CD8-positive, alpha-beta memory T cell (primary cell): ENCODE measurements at regions not wholly inside any gene's neighbourhood (a gene's known extent, or its start where the extent isn't known, plus 50 kb on each side); places are given as distances from the start of the nearest gene placed in this dataset.

Experiments
- CTCF ChIA-PET: fragments of 350-600 bp; sonication (Branson Sonifier 250); formaldehyde crosslinking; loops from one replicate; lab custom pipeline; 2021; ENCODE audit warnings: antibody characterized with exemption; lab: Charles Lee
- POLR2A ChIA-PET: fragments of 350-600 bp; sonication (Branson Sonifier 250); formaldehyde crosslinking; loops from one replicate; lab custom pipeline; 2021; ENCODE audit warnings: antibody characterized with exemption; lab: Charles Lee
- DNase-seq, 5 donors: peaks; one replicate each; pipeline versions ENCODE4 v3.0.0 to v3.0.0-alpha.2; 2020 to 2022; ENCODE audit warnings: mixed read lengths in 1 of 5
- H3K27ac ChIP-seq: one replicate; pipeline ENCODE4 v1.7.0; 2013; ENCODE audit warnings: low read depth, mild to moderate bottlenecking, low read length, moderate library complexity
- H3K27me3 ChIP-seq: 2 replicates; pipeline ENCODE4 v1.7.0; 2013; ENCODE audit warnings: low read length, mild to moderate bottlenecking; ENCODE audit not compliant: insufficient read depth, poor library complexity, severe bottlenecking
- H3K36me3 ChIP-seq: 2 replicates; pipeline ENCODE4 v1.7.0; 2013; ENCODE audit warnings: mild to moderate bottlenecking, low read length, moderate library complexity; ENCODE audit not compliant: insufficient read depth
- H3K4me1 ChIP-seq: 2 replicates; pipeline ENCODE4 v1.7.0; 2013; ENCODE audit warnings: mild to moderate bottlenecking, low read length, moderate library complexity; ENCODE audit not compliant: insufficient read depth
- H3K4me3 ChIP-seq: 2 replicates; pipeline ENCODE4 v1.7.0; 2013; ENCODE audit warnings: mild to moderate bottlenecking, low read length
- H3K9me3 ChIP-seq: 2 replicates; pipeline ENCODE4 v1.7.0; 2013; ENCODE audit warnings: mild to moderate bottlenecking, low read length
- H3K27ac Mint-ChIP-seq, 8 donors: one replicate each; pipeline ENCODE4 v1.8.0; 2020 to 2021; ENCODE audit warnings: mixed read lengths in 8 of 8, mild to moderate bottlenecking in 6 of 8, inconsistent platforms in 3 of 8, moderate library complexity in 3 of 8
- H3K27me3 Mint-ChIP-seq, 2 donors: one replicate each; pipeline ENCODE4 v1.8.0; 2020 to 2021; ENCODE audit warnings: mixed read lengths in 2 of 2, mild to moderate bottlenecking in 1 of 2, moderate library complexity in 1 of 2
- H3K36me3 Mint-ChIP-seq, 3 donors: one replicate each; pipeline ENCODE4 v1.8.0; 2020 to 2021; ENCODE audit warnings: mixed read lengths in 3 of 3, inconsistent platforms in 1 of 3, mild to moderate bottlenecking in 1 of 3
- H3K4me1 Mint-ChIP-seq, 3 donors: one replicate each; pipeline ENCODE4 v1.8.0; 2020 to 2021; ENCODE audit warnings: mixed read lengths in 3 of 3, inconsistent platforms in 1 of 3, mild to moderate bottlenecking in 1 of 3
- H3K4me3 Mint-ChIP-seq, 7 donors: one replicate each; pipeline ENCODE4 v1.8.0; 2020 to 2021; ENCODE audit warnings: mixed read lengths in 7 of 7, mild to moderate bottlenecking in 6 of 7, moderate library complexity in 4 of 7, inconsistent platforms in 2 of 7
- H3K9me3 Mint-ChIP-seq, 5 donors: one replicate each; pipeline ENCODE4 v1.8.0; 2020 to 2022; ENCODE audit warnings: mixed read lengths in 5 of 5, mild to moderate bottlenecking in 3 of 5, moderate library complexity in 2 of 5, inconsistent platforms in 1 of 5

DNA sequence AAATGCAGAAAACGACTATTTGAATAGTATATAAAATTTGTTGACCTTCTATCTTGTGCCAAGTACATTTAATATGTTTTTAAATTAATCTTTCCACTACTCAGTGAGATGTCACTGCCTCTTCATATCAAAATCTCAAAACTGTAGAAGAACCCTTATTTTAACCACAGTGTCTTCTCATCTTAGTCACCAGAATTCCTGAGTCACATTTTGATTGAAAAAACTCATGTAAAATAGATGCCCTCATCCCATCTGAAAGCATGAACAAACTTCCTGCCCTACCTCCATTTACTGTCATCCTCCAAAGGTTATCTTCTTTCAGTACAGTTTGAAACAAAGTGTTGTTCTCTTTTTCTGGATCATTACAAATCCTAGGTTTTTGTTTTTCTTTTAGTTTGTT is 1215.4 kb downstream of the PCDH9 start:
- no peaks in the 10 kb centered on the region for H3K9me3 ChIP-seq
- H3K27ac ChIP-seq = no peak overlapping the region
- no peak overlapping the region for H3K4me3 ChIP-seq
- Mint-ChIP-seq H3K27ac (no peak overlapping the region), H3K36me3 (no peaks in the 10 kb centered on the region), H3K27me3 (no peaks in the 10 kb centered on the region), H3K4me1 (no peaks in the 10 kb centered on the region), H3K4me3 (no peak overlapping the region), H3K9me3 (peaks cover 0 to 21% (median 4%) of the 10 kb centered on the region in 5 donors)
- ChIA-PET POLR2A (no interaction called here), CTCF (no interaction called here)
- no peak for DNase-seq
- no peaks in the 10 kb centered on the region for H3K27me3 ChIP-seq
- H3K36me3 ChIP-seq = no peaks in the 10 kb centered on the region
- H3K4me1 ChIP-seq = no peaks in the 10 kb centered on the region

DNA sequence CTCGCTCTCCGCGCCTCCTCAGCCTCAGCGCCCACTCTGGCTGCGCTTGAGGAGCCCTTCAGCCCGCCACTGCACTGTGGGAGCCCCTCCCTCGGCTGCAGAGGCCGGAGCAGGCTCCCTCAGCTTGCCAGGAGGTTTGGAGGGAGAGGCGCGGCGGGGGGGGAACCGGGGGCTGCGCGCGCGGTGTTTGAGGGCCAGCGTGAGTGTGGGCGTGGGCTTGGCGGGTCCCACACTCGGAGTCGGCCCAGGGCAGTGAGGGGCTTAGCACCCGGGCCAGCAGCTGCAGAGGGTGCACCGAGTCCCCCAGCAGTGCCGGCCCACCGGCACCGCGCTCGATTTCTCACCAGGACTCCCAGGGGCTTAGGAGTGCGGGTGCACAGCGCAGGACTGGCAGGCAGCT is 1220.9 kb downstream of the PCDH9 start:
- no peaks in the 10 kb centered on the region for H3K36me3 Mint-ChIP-seq
- no peaks in the 10 kb centered on the region for H3K27me3 Mint-ChIP-seq
- DNase-seq = no peak
- no peaks in the 10 kb centered on the region for H3K36me3 ChIP-seq
- no peak overlapping the region for H3K27ac ChIP-seq
- H3K27me3 ChIP-seq = no peaks in the 10 kb centered on the region
- POLR2A ChIA-PET = no interaction called here
- peaks cover 2 to 31% (median 8%) of the 10 kb centered on the region in 5 donors for H3K9me3 Mint-ChIP-seq
- H3K4me3 Mint-ChIP-seq = no peak overlapping the region
- no peaks in the 10 kb centered on the region for H3K4me1 Mint-ChIP-seq
- CTCF ChIA-PET = no interaction called here
- H3K9me3 ChIP-seq = no peaks in the 10 kb centered on the region
- H3K27ac Mint-ChIP-seq = no peak overlapping the region
- H3K4me3 ChIP-seq = no peak overlapping the region
- no peaks in the 10 kb centered on the region for H3K4me1 ChIP-seq

DNA sequence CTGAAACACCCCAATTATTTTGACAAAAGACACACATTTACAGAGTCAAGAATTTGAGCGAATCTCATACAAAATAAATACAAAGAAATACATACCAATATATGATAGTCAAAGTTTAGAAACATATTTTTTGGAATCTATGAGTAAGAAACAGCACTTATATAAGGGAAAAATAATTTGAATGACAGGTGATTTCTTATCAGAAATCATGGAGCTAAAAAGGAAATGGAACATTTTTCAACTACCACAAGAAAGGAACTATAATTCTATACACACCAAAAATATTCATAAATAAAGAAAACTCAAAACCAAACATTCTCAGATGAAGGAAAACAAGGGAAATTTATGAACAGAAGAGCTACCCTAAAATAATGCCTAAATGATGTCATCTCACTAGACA is 1226.6 kb downstream of the PCDH9 start:
- H3K9me3 Mint-ChIP-seq = peaks cover 6 to 18% (median 9%) of the 10 kb centered on the region in 5 donors
- H3K4me3 Mint-ChIP-seq = no peak overlapping the region
- no peak overlapping the region for H3K27ac Mint-ChIP-seq
- POLR2A ChIA-PET = no interaction called here
- Histone ChIP-seq H3K4me3 (no peak overlapping the region), H3K4me1 (no peaks in the 10 kb centered on the region), H3K27ac (no peak overlapping the region), H3K9me3 (no peaks in the 10 kb centered on the region), H3K36me3 (no peaks in the 10 kb centered on the region), H3K27me3 (no peaks in the 10 kb centered on the region)
- no peaks in the 10 kb centered on the region for H3K36me3 Mint-ChIP-seq
- no peaks in the 10 kb centered on the region for H3K4me1 Mint-ChIP-seq
- CTCF ChIA-PET = no interaction called here
- DNase-seq = no peak
- H3K27me3 Mint-ChIP-seq = no peaks in the 10 kb centered on the region

DNA sequence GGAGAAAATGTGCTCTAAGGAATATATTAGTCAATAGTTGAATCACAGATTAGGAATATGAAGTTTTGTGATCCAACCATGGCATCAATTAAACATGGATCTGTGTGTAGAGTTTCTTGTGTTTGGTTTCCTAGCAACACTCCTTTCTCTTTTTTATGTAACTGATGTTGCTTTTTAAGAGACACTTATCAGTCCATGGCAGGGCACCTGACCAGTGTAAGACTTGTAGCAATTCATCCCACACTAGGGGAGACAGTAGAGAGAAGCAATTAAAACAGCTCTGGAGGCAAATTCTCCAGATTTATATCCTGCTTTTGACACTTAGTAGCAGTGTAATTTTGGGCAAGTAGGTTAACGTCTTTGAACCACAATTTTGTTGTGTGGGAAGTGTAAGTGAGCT is 1229.0 kb downstream of the PCDH9 start:
- Histone ChIP-seq H3K36me3 (no peaks in the 10 kb centered on the region), H3K9me3 (no peaks in the 10 kb centered on the region), H3K4me1 (no peaks in the 10 kb centered on the region), H3K27ac (no peak overlapping the region), H3K4me3 (no peak overlapping the region), H3K27me3 (no peaks in the 10 kb centered on the region)
- no peak for DNase-seq
- Mint-ChIP-seq H3K27ac (no peak overlapping the region), H3K4me3 (no peak overlapping the region), H3K9me3 (peaks cover 6 to 19% (median 8%) of the 10 kb centered on the region in 5 donors), H3K27me3 (no peaks in the 10 kb centered on the region), H3K4me1 (no peaks in the 10 kb centered on the region), H3K36me3 (no peaks in the 10 kb centered on the region)
- ChIA-PET POLR2A (no interaction called here), CTCF (no interaction called here)

DNA sequence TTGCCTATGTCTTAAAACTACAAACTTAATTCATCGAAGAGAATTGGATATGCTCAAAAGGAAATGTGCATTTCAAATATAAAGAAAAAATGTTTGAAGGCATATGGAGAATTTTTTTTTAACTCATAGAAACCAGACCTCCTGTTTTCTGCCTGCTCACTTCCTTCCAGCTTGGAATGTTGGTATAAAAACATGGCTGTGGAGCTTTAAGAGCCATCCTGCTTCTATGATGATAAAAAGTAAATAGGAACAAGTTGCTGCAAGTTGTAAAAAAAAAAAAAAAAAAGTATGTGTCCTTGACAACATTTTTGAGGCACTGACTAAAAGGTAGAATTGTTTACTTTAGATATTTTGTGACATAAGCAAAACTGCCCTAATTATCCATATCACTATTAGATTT is 1230.7 kb downstream of the PCDH9 start:
- Histone ChIP-seq H3K9me3 (no peaks in the 10 kb centered on the region), H3K36me3 (no peaks in the 10 kb centered on the region), H3K4me3 (no peak overlapping the region), H3K4me1 (no peaks in the 10 kb centered on the region), H3K27me3 (no peaks in the 10 kb centered on the region), H3K27ac (no peak overlapping the region)
- Mint-ChIP-seq H3K27me3 (no peaks in the 10 kb centered on the region), H3K27ac (no peak overlapping the region), H3K36me3 (no peaks in the 10 kb centered on the region), H3K9me3 (peaks cover 8 to 19% (median 10%) of the 10 kb centered on the region in 5 donors), H3K4me3 (no peak overlapping the region), H3K4me1 (no peaks in the 10 kb centered on the region)
- POLR2A ChIA-PET = no interaction called here
- no peak for DNase-seq
- CTCF ChIA-PET = no interaction called here

DNA sequence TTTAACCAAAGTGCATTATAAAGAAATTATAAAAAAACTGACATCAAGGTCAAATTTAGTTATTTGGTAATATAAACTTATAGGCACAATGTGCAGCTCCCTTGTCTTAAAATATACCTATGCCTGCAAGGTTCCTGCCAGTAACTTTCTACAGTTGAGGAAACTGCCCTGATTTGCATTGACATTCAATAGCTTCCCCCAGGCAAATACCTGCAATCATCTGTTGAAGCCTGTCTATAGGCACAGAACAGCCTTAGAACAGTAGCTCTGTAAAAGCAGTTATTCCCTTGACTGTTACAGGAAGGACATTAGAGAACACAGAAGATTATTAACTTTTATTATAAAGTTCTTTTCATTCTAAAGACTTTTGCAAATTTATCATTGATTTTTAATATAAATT is 1239.5 kb downstream of the PCDH9 start:
- H3K4me1 Mint-ChIP-seq = no peaks in the 10 kb centered on the region
- peaks cover 0 to 14% (median 5%) of the 10 kb centered on the region in 5 donors for H3K9me3 Mint-ChIP-seq
- no peaks in the 10 kb centered on the region for H3K27me3 Mint-ChIP-seq
- no peak overlapping the region for H3K27ac Mint-ChIP-seq
- H3K4me1 ChIP-seq = no peaks in the 10 kb centered on the region
- no peaks in the 10 kb centered on the region for H3K27me3 ChIP-seq
- no peak for DNase-seq
- ChIA-PET CTCF (no interaction called here), POLR2A (no interaction called here)
- H3K4me3 Mint-ChIP-seq = no peak overlapping the region
- no peaks in the 10 kb centered on the region for H3K36me3 ChIP-seq
- no peaks in the 10 kb centered on the region for H3K36me3 Mint-ChIP-seq
- no peak overlapping the region for H3K4me3 ChIP-seq
- H3K27ac ChIP-seq = no peak overlapping the region
- H3K9me3 ChIP-seq = no peaks in the 10 kb centered on the region

DNA sequence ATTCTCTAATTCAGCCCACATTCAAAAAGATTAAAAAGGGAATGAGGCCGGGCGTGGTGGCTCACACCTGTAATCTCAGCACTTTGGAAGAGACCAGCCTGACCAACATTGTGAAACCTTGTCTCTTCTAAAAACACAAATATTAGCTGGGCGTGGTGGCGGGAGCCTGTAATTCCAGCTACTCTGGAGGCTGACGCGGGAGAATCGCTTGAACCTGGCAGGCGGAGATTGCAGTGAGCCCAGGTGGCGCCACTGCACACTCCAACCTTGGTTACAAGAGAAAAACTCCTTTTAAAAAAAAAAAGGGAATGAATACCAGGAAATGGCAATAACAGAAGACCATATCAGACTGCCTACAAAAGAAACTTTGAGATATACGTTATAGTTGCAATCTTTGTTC is 1244.5 kb downstream of the PCDH9 start:
- Histone ChIP-seq H3K36me3 (no peaks in the 10 kb centered on the region), H3K9me3 (no peaks in the 10 kb centered on the region), H3K4me1 (no peaks in the 10 kb centered on the region), H3K27me3 (no peaks in the 10 kb centered on the region), H3K4me3 (no peak overlapping the region), H3K27ac (no peak overlapping the region)
- Mint-ChIP-seq H3K4me3 (no peak overlapping the region), H3K36me3 (no peaks in the 10 kb centered on the region), H3K4me1 (no peaks in the 10 kb centered on the region), H3K9me3 (peaks cover 0 to 14% (median 2%) of the 10 kb centered on the region in 5 donors), H3K27ac (no peak overlapping the region), H3K27me3 (no peaks in the 10 kb centered on the region)
- CTCF ChIA-PET = no interaction called here
- DNase-seq = no peak
- POLR2A ChIA-PET = no interaction called here

DNA sequence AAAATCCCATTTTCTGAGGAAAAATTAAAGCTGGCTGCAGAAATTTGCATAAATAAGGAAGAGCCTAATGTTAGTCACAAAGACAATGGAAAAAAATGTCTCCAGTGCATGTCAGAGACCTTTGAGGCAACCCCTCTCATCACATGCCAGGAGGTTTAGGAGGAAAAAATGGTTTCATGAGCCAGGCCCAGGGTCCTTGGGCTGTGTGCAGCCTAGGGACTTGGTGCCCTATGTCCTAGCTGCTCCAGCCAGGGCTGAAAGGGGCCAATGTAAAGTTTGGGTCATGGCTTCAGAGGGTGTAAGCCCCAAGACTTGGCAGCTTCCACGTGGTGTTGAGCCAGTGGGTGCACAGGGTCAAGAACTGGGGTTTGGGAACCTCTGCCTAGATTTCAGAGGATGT is 1252.6 kb downstream of the PCDH9 start:
- H3K4me3 Mint-ChIP-seq = no peak overlapping the region
- peaks cover 4 to 27% (median 8%) of the 10 kb centered on the region in 5 donors for H3K9me3 Mint-ChIP-seq
- no peaks in the 10 kb centered on the region for H3K27me3 Mint-ChIP-seq
- CTCF ChIA-PET = no interaction called here
- H3K4me3 ChIP-seq = no peak overlapping the region
- no peak overlapping the region for H3K27ac Mint-ChIP-seq
- H3K4me1 Mint-ChIP-seq = no peaks in the 10 kb centered on the region
- H3K36me3 ChIP-seq = no peaks in the 10 kb centered on the region
- POLR2A ChIA-PET = no interaction called here
- DNase-seq = no peak
- no peaks in the 10 kb centered on the region for H3K27me3 ChIP-seq
- H3K9me3 ChIP-seq = no peaks in the 10 kb centered on the region
- no peaks in the 10 kb centered on the region for H3K4me1 ChIP-seq
- no peaks in the 10 kb centered on the region for H3K36me3 Mint-ChIP-seq
- no peak overlapping the region for H3K27ac ChIP-seq

DNA sequence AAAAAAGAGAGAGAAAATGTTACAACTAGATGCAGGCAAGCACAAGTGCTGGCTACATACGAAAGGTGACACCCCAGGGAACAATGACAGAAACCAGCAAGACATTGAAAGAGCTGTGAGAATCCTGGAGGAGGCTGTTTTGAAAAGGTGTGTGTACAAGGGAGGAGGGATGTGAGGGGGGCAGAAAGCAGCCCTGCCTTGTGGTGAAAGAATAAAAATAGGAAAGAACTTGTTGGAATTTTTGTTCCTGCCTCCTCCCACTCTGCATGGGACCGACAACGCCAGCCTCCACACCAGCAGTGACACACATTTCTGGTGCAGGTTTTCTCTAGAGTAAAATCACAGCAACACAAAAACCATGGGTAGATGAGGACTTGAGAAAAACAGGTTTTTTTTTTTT is 1258.6 kb downstream of the PCDH9 start:
- CTCF ChIA-PET = no interaction called here
- no peaks in the 10 kb centered on the region for H3K4me1 ChIP-seq
- no peak for DNase-seq

More for the DNA sequence above, 1258.6 kb downstream of the PCDH9 start:
- no peaks in the 10 kb centered on the region for H3K36me3 Mint-ChIP-seq
- Histone ChIP-seq H3K4me3 (no peak overlapping the region), H3K36me3 (no peaks in the 10 kb centered on the region), H3K9me3 (no peaks in the 10 kb centered on the region), H3K27ac (no peak overlapping the region), H3K27me3 (no peaks in the 10 kb centered on the region)
- H3K27ac Mint-ChIP-seq = no peak overlapping the region
- H3K27me3 Mint-ChIP-seq = no peaks in the 10 kb centered on the region
- POLR2A ChIA-PET = no interaction called here
- no peak overlapping the region for H3K4me3 Mint-ChIP-seq
- no peaks in the 10 kb centered on the region for H3K4me1 Mint-ChIP-seq
- H3K9me3 Mint-ChIP-seq = peaks cover 4 to 29% (median 8%) of the 10 kb centered on the region in 5 donors
